ENCODE measurements at regions not wholly inside any gene's neighbourhood (a gene's known extent, or its start where the extent isn't known, plus 50 kb on each side); places are given as distances from the start of the nearest gene placed in this dataset.

GRCh38 chr10:117926491-117926890 lies 120.2 kb downstream of the RAB11FIP2 start:
- TF ChIP-seq EZH2 (IDR thresholded peaks at IDR 0.05; ENCODE audit: borderline replicate concordance, low read depth, low read length, poor library complexity, severe bottlenecking) = no peak
- TF ChIP-seq, protein P1, sequence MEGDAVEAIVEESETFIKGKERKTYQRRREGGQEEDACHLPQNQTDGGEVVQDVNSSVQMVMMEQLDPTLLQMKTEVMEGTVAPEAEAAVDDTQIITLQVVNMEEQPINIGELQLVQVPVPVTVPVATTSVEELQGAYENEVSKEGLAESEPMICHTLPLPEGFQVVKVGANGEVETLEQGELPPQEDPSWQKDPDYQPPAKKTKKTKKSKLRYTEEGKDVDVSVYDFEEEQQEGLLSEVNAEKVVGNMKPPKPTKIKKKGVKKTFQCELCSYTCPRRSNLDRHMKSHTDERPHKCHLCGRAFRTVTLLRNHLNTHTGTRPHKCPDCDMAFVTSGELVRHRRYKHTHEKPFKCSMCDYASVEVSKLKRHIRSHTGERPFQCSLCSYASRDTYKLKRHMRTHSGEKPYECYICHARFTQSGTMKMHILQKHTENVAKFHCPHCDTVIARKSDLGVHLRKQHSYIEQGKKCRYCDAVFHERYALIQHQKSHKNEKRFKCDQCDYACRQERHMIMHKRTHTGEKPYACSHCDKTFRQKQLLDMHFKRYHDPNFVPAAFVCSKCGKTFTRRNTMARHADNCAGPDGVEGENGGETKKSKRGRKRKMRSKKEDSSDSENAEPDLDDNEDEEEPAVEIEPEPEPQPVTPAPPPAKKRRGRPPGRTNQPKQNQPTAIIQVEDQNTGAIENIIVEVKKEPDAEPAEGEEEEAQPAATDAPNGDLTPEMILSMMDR (conservative IDR thresholded peaks at IDR 0.05; ENCODE audit: low read depth, low read length) = no peak

Measured in A673 (cell line).